ENCODE measurements at regions not wholly inside any gene's neighbourhood (a gene's known extent, or its start where the extent isn't known, plus 50 kb on each side); places are given as distances from the start of the nearest gene placed in this dataset. TPM values are rescaled to one million over a fixed set of nuclear protein-coding genes. Genes with fewer than 3 reads are reported as not detected.

DNA sequence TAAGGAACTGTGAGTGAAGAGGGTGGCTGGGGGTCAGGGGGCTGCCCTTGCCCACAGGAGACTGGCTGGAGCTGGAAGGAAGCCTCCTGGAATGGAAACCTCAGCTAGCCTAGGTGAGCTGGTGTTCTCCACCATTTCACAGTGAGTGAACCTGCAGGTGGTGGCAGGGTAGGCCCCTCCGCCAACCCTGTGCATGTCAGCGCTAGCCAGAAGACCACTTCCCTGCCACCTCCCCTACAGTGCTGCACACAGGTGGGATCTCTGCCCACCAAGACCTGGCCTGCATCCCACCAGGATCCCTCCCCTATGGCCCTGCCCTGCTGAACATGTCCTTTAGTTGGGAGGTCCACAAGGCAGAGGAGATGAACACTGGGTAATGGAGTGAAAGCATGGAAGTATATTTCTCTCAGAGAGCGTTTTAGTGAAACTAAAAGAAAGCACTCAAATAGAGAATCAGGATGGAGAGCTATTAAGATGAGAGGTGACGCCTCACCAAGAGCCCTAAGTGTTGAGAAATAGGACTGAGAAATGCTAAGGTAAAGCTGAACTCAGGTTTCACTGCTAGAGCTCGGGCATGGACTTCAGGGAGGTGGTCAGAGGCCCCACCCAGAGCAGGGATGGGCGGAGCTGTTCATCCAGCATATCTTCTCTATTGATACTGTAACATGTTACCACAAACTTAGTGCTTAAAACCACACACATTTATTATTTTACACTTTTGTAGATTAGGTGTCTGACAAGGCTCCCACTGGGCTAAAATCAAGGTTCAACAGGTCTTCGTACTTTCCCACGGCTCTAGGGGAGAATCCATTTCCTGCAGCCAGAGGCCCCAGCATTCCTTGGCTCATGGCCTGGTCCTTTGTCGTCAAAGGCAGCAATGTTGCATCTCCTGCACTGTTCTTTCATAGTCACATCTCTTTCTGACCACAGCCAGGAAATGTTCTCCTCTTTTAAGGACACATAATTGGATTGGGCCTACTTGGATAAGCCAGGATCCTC, 83.2 kb downstream of the DIRAS2 start:
- Mint-ChIP-seq H3K9me3 (ENCODE audit: unreplicated experiment) (no peaks in the 10 kb centered on the region), H3K36me3 (ENCODE audit: unreplicated experiment) (no peaks in the 10 kb centered on the region), H3K27ac (ENCODE audit: unreplicated experiment) (no peak overlapping the region), H3K4me3 (ENCODE audit: unreplicated experiment) (no peak overlapping the region), H3K4me1 (ENCODE audit: low read depth, unreplicated experiment) (no peaks in the 10 kb centered on the region), H3K27me3 (ENCODE audit: unreplicated experiment) (no peaks in the 10 kb centered on the region)
- no peak for DNase-seq
- TF ChIP-seq, protein P1, sequence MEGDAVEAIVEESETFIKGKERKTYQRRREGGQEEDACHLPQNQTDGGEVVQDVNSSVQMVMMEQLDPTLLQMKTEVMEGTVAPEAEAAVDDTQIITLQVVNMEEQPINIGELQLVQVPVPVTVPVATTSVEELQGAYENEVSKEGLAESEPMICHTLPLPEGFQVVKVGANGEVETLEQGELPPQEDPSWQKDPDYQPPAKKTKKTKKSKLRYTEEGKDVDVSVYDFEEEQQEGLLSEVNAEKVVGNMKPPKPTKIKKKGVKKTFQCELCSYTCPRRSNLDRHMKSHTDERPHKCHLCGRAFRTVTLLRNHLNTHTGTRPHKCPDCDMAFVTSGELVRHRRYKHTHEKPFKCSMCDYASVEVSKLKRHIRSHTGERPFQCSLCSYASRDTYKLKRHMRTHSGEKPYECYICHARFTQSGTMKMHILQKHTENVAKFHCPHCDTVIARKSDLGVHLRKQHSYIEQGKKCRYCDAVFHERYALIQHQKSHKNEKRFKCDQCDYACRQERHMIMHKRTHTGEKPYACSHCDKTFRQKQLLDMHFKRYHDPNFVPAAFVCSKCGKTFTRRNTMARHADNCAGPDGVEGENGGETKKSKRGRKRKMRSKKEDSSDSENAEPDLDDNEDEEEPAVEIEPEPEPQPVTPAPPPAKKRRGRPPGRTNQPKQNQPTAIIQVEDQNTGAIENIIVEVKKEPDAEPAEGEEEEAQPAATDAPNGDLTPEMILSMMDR (IDR thresholded peaks at IDR 0.05; ENCODE audit: partially characterized antibody, unreplicated experiment) = no peak

Small RNAs in the stretch of these regions (microRNA-seq; reads per million reads assigned to microRNA genes)
- gene MIR4290 (ENCODE audit: unreplicated experiment) = not detected

Measured in glutamatergic neuron (in vitro differentiated cells).